Heart left ventricle (tissue), 16 donors: ENCODE measurements at regions not wholly inside any gene's neighbourhood (a gene's known extent, or its start where the extent isn't known, plus 50 kb on each side); places are given as distances from the start of the nearest gene placed in this dataset.

ENCODE experiments used
- ATAC-seq, 4 donors: fragments of 200-7000 bp; cut with Tn5 transposase; one replicate each; pipeline ENCODE4 v1.9.1; 2020 to 2022; ENCODE audit warnings: moderate library complexity in 4 of 4, mild to moderate bottlenecking in 3 of 4, moderate number of reproducible peaks in 1 of 4
- DNase-seq, 5 donors: peaks; one replicate each; pipeline ENCODE4 v3.0.0-alpha.2; 2020
- H3K27ac ChIP-seq, 12 donors: fragments of 200-600 bp; sonication (generic) in 4 of 12; one replicate each; pipeline versions ENCODE4 v1.5.0 to v1.8.0; 2016 to 2022; ENCODE audit warnings: mild to moderate bottlenecking in 2 of 12
- H3K27me3 ChIP-seq, 9 donors: fragments of 200-600 bp; sonication (generic) in 2 of 9; one replicate each; pipeline versions ENCODE4 v1.5.1 to v1.8.0; 2016 to 2022; ENCODE audit warnings: mild to moderate bottlenecking in 3 of 9
- H3K36me3 ChIP-seq, 9 donors: fragments of 200-600 bp; sonication (generic) in 2 of 9; one replicate each; pipeline versions ENCODE4 v1.5.0 to v1.8.0; 2018 to 2022; ENCODE audit warnings: mild to moderate bottlenecking in 2 of 9
- H3K4me1 ChIP-seq, 12 donors: fragments of 200-600 bp; sonication (generic) in 4 of 12; one replicate each; pipeline versions ENCODE4 v1.5.0 to v1.8.0; 2016 to 2022; ENCODE audit warnings: mild to moderate bottlenecking in 3 of 12
- H3K4me3 ChIP-seq, 12 donors: fragments of 200-600 bp; sonication (generic) in 4 of 12; one replicate each; pipeline versions ENCODE4 v1.5.0 to v1.8.0; 2017 to 2022; ENCODE audit warnings: mild to moderate bottlenecking in 9 of 12, moderate library complexity in 4 of 12
- H3K9me3 ChIP-seq, 12 donors: fragments of 200-600 bp; sonication (generic) in 4 of 12; one replicate each; pipeline versions ENCODE4 v1.5.0 to v1.8.0; 2016 to 2022; ENCODE audit warnings: mild to moderate bottlenecking in 1 of 12
- POLR2A ChIP-seq, 2 donors: fragments of 450-650 bp; IDR thresholded peaks; one replicate each; pipeline ENCODE4 v1.6.1; 2017; ENCODE audit warnings: antibody characterized with exemption in 2 of 2, mild to moderate bottlenecking in 2 of 2, moderate library complexity in 2 of 2
- WGBS, 4 donors: extraction: QIAGEN DNeasy Blood & Tissue Kit in 2 of 4; methylation state at CpG; one replicate each; pipeline versions ENCODE4 v1.1.5 to v1.1.7; 2013 to 2018; 5-methylcytosine and 5-hydroxymethylcytosine counted together
- intact Hi-C, 10 donors: fragments of 100-400 bp; cut with DNase I; formaldehyde crosslinking; loops; one replicate each; pipeline versions ENCODE4 v1.11.1 to v1.14.2; 2022
- TF ChIP-seq, protein P1 (sequence below), 12 donors: fragments of 200-600 bp; sonication (generic) in 4 of 12; IDR thresholded peaks; one replicate each; pipeline versions ENCODE4 v1.5.0 to v1.8.0; 2018 to 2022; ENCODE audit warnings: antibody characterized with exemption in 12 of 12, mild to moderate bottlenecking in 5 of 12
- donor health status: ischemic (EF 13 %, LVEDD 7.1; RV severe dilation, severe dysfunction).
- donor health status: healthy with polysubstance abuse.
- donor health status: DM: no; HTN: yes; CAD: no.
- donor health status: DM: no; HTN: no; CAD: no.
- donor health status: ischemic (EF 25% LVEDD 6.9; RV normal size, moderate dysfunction).
- donor health status: ischemic (EF 25% LVEDD 5.7; RV mildly dilated, moderate dysfunction).
- donor health status: healthy.
- donor health status: DM: yes; HTN: yes; CAD: no.
- donor health status: ischemic (EF 35%, LVEDD 5.7; RV mildly dilated, moderate dysfunction).
- donor health status: nonischemic (EF 11% LVEDD 7.7; RV severe dilation, severe dysfunction).
- donor health status: DM: yes; HTN: yes; CAD: no.
- donor health status: PGD.
- donor health status: ischemic (EF 29% LVEDD 5.4; RV normal size, mild dysfunction).
- donor health status: nonischemic (EF 23%, LVEDD 6.1; RV moderate dilation, normal function).

GRCh38 chr6:54690596-54690995 is 156.0 kb upstream of the FAM83B start:
- Histone ChIP-seq H3K27ac (no peak overlapping the region), H3K4me3 (no peak overlapping the region), H3K36me3 (no peaks in the 10 kb centered on the region), H3K4me1 (no peaks in the 10 kb centered on the region), H3K9me3 (no peaks in the 10 kb centered on the region), H3K27me3 (no peaks in the 10 kb centered on the region)
- ATAC-seq (no peak), DNase-seq (no peak)
- WGBS, 4 donors, result 54 to 72% (median 57%) methylated on average over 5 of the region's 5 CpGs
- intact Hi-C loops, result no loop called here
- TF ChIP-seq, protein P1, sequence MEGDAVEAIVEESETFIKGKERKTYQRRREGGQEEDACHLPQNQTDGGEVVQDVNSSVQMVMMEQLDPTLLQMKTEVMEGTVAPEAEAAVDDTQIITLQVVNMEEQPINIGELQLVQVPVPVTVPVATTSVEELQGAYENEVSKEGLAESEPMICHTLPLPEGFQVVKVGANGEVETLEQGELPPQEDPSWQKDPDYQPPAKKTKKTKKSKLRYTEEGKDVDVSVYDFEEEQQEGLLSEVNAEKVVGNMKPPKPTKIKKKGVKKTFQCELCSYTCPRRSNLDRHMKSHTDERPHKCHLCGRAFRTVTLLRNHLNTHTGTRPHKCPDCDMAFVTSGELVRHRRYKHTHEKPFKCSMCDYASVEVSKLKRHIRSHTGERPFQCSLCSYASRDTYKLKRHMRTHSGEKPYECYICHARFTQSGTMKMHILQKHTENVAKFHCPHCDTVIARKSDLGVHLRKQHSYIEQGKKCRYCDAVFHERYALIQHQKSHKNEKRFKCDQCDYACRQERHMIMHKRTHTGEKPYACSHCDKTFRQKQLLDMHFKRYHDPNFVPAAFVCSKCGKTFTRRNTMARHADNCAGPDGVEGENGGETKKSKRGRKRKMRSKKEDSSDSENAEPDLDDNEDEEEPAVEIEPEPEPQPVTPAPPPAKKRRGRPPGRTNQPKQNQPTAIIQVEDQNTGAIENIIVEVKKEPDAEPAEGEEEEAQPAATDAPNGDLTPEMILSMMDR (IDR thresholded peaks at IDR 0.05), result no peak
- no peak for TF ChIP-seq POLR2A (IDR thresholded peaks at IDR 0.05)

DNA sequence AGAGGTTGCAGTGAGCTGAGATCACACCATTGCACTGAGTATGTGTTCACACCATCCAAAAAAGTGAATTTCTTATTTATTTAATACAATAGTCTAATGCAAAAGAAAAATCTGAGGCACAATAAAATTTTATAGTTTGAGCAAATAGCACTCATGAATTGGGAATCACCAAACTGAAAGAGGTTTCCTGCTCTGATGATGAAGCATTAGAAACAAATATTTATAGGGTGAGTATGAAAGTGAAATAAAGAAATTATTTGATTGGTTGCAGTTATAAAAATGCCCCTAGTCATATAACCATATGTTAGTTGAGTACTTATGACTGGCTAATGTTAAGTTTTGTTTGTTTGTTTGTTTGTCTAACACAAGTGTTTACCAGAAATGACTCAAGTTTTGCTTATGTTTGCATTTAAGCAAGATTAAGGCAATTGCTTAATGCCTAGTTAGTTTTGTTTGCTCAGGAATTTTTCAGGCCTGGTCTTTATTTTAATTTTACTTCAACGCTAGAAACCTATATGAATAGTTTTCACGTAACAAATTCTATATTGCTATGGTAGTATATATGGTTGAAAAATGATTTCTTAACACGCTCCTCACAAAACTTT is 151.5 kb upstream of the FAM83B start:
- intact Hi-C loops, result loop anchor here in 1 of 10 donors (5.0 kb wide), 1 partner anchor 708 kb away; no protein-coding TSS in a partner anchor
- Histone ChIP-seq H3K4me3 (no peak overlapping the region), H3K36me3 (no peaks in the 10 kb centered on the region), H3K4me1 (no peaks in the 10 kb centered on the region), H3K9me3 (no peaks in the 10 kb centered on the region), H3K27ac (no peak overlapping the region), H3K27me3 (no peaks in the 10 kb centered on the region)
- no peak for DNase-seq
- no peak for TF ChIP-seq POLR2A (IDR thresholded peaks at IDR 0.05)
- TF ChIP-seq, protein P1 (IDR thresholded peaks at IDR 0.05), result no peak
- 93 to 97% (median 95%) methylated on average over 3 of the region's 3 CpGs for WGBS, 4 donors
- ATAC-seq, result no peak

DNA sequence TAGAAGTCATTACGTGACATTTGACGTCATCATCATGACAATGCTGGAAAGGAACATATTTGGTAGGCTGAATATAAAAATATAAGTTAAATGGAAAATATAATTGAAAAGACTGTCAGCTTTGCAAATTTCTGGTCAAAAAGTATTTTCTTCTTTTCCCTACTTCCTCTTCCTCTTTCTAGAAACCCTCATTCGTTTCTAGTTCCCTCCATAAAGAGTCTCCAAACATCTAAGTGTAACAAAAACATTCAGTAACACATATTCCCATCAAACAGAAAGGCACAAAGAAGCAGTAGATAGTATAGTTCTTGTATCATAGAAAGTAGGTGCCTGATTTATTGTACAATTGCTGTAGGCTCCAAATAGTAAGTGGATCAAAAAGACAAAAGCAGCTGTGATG is 150.8 kb upstream of the FAM83B start:
- no peak overlapping the region for H3K4me3 ChIP-seq
- intact Hi-C loops, result loop anchor here in 1 of 10 donors (5.0 kb wide), 1 partner anchor 709 kb away; no protein-coding TSS in a partner anchor
- 73 to 79% (median 78%) methylated on average over 3 of the region's 3 CpGs for WGBS, 4 donors
- H3K9me3 ChIP-seq, result no peaks in the 10 kb centered on the region
- TF ChIP-seq, protein P1 (IDR thresholded peaks at IDR 0.05), result no peak
- TF ChIP-seq POLR2A (IDR thresholded peaks at IDR 0.05), result no peak
- DNase-seq, result no peak
- H3K36me3 ChIP-seq, result no peaks in the 10 kb centered on the region
- no peak overlapping the region for H3K27ac ChIP-seq
- no peak for ATAC-seq
- H3K4me1 ChIP-seq, result no peaks in the 10 kb centered on the region
- no peaks in the 10 kb centered on the region for H3K27me3 ChIP-seq

DNA sequence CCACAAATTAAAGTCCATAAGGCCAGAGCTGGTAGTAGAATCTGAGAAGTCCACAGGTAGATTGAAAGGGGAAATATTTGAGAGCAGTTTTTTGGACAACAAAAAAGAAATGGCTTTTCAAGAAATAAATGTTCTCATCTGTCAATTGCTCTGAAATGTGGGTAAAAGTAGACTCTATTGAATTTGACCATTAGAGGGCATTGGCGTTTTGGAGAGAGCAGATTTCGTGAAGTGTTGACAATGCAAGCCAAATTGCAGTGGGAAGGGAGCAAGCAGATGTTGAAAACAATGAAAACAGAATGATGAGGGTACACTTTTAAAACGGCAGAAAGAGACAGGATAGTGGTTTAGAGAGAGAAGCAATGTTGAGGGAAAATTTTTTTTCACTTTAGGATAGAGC is 149.1 kb upstream of the FAM83B start:
- Histone ChIP-seq H3K36me3 (no peaks in the 10 kb centered on the region), H3K4me1 (no peaks in the 10 kb centered on the region), H3K9me3 (no peaks in the 10 kb centered on the region), H3K27me3 (no peaks in the 10 kb centered on the region), H3K27ac (no peak overlapping the region), H3K4me3 (no peak overlapping the region)
- DNase-seq, result no peak
- intact Hi-C loops, result loop anchor here in 1 of 10 donors (5.0 kb wide), 1 partner anchor 710 kb away; no protein-coding TSS in a partner anchor
- TF ChIP-seq POLR2A (IDR thresholded peaks at IDR 0.05), result no peak
- TF ChIP-seq, protein P1 (IDR thresholded peaks at IDR 0.05), result peak in 2 of 12 donors; percentile 8 to 9
- WGBS, 4 donors, result 25 to 41% (median 35%) methylated on average over 3 of the region's 3 CpGs
- no peak for ATAC-seq
